Esophagus mucosa (tissue), 1 donor: ENCODE measurements at regions not wholly inside any gene's neighbourhood (a gene's known extent, or its start where the extent isn't known, plus 50 kb on each side); places are given as distances from the start of the nearest gene placed in this dataset.
A peak's percentile ranks its signal among the peaks of the same experiment; 100 is the strongest.

ENCODE experiments used
- ATAC-seq: fragments of 200-7000 bp; cut with Tn5 transposase; one replicate; pipeline ENCODE4 v1.9.1; 2020
- donor health status: DM: yes; HTN: yes; CAD: no.

GRCh38 chr15:96123028-96123400 is 207.5 kb upstream of the NR2F2 start:
- ATAC-seq = no peak

GRCh38 chr15:96123630-96124187 is 206.8 kb upstream of the NR2F2 start:
- peak; percentile 65 for ATAC-seq

GRCh38 chr15:96124436-96124835 is 206.1 kb upstream of the NR2F2 start:
- no peak for ATAC-seq

- no peak for ATAC-seq
These were observed 204.6 kb upstream of the NR2F2 start for GRCh38 chr15:96125721-96126415.

- ATAC-seq = no peak
These were observed 203.6 kb upstream of the NR2F2 start for GRCh38 chr15:96126859-96127258.

GRCh38 chr15:96130734-96131133 is 199.8 kb upstream of the NR2F2 start:
- ATAC-seq = no peak

GRCh38 chr15:96132126-96132525 is 198.4 kb upstream of the NR2F2 start:
- ATAC-seq = no peak

- ATAC-seq = no peak
These were observed 195.1 kb upstream of the NR2F2 start for GRCh38 chr15:96135166-96136093.

GRCh38 chr15:96138985-96139384 is 191.5 kb upstream of the NR2F2 start:
- ATAC-seq = no peak

GRCh38 chr15:96142498-96142897 is 188.0 kb upstream of the NR2F2 start:
- no peak for ATAC-seq

- no peak for ATAC-seq
These were observed 185.8 kb upstream of the NR2F2 start for GRCh38 chr15:96144734-96145133.

- no peak for ATAC-seq
These were observed 183.8 kb upstream of the NR2F2 start for GRCh38 chr15:96146726-96147125.

- no peak for ATAC-seq
These were observed 183.2 kb upstream of the NR2F2 start for GRCh38 chr15:96147267-96147666.

- no peak for ATAC-seq
These were observed 180.2 kb upstream of the NR2F2 start for GRCh38 chr15:96150254-96150653.

- ATAC-seq = peak; percentile 83
These were observed 178.8 kb upstream of the NR2F2 start for GRCh38 chr15:96151749-96152148.

GRCh38 chr15:96153929-96154328 is 176.6 kb upstream of the NR2F2 start:
- ATAC-seq = no peak

- ATAC-seq = no peak
These were observed 171.6 kb upstream of the NR2F2 start for GRCh38 chr15:96158938-96159337.

- no peak for ATAC-seq
These were observed 170.2 kb upstream of the NR2F2 start for GRCh38 chr15:96160269-96160668.

- ATAC-seq = peak; percentile 67
These were observed 169.7 kb upstream of the NR2F2 start for GRCh38 chr15:96160800-96161199.

GRCh38 chr15:96162322-96162721 is 168.2 kb upstream of the NR2F2 start:
- ATAC-seq = no peak

- ATAC-seq = no peak
These were observed 165.4 kb upstream of the NR2F2 start for GRCh38 chr15:96165081-96165480.

- no peak for ATAC-seq
These were observed 164.7 kb upstream of the NR2F2 start for GRCh38 chr15:96165775-96166174.
